K562 (cell line): ENCODE measurements at regions not wholly inside any gene's neighbourhood (a gene's known extent, or its start where the extent isn't known, plus 50 kb on each side); places are given as distances from the start of the nearest gene placed in this dataset.

Source experiments
- HDAC1 ChIP-seq, 2 experiments: fragments of 450-650 bp; IDR thresholded peaks; 2 replicates each; pipeline ENCODE4 v1.6.1; 2016 to 2017; ENCODE audit warnings: inconsistent platforms in 1 of 2, mild to moderate bottlenecking in 1 of 2, moderate library complexity in 1 of 2
- PHF21A ChIP-seq: fragments of 450-650 bp; IDR thresholded peaks from 2 replicates; pipeline ENCODE4 v1.6.1; 2017; ENCODE audit warnings: low read depth, borderline replicate concordance
- RBFOX2 ChIP-seq: fragments of 200-400 bp; formaldehyde crosslinking; IDR thresholded peaks from 2 replicates; pipeline ENCODE4 v1.6.1; 2017; ENCODE audit warnings: low read depth, mild to moderate bottlenecking, low read length, moderate library complexity
- REST ChIP-seq, 2 experiments: fragments of 450-650 bp; formaldehyde crosslinking in 1 of 2; IDR thresholded peaks; 2 replicates each; pipeline versions ENCODE4 v1.4.0 to v1.6.1; 2014 to 2020; ENCODE audit warnings: mild to moderate bottlenecking in 2 of 2, borderline replicate concordance in 1 of 2, low read depth in 1 of 2
- SRSF1 ChIP-seq: fragments of 200-400 bp; formaldehyde crosslinking; IDR thresholded peaks from 2 replicates; pipeline ENCODE4 v1.6.1; 2017; ENCODE audit warnings: mild to moderate bottlenecking, low read depth, low read length, moderate library complexity
- TEAD1 ChIP-seq, 2 experiments: fragments of 450-650 bp in 1 of 2; sonication (generic) in 1 of 2; formaldehyde crosslinking; IDR thresholded peaks; 2 replicates each; pipeline versions ENCODE4 v1.4.0 to v1.8.0; 2020 to 2022; ENCODE audit warnings: mild to moderate bottlenecking in 2 of 2, missing genetic modification reagents in 1 of 2
- ZNF436 ChIP-seq: fragments of 250-450, 450-650 bp; sonication (Bioruptor Pico); formaldehyde crosslinking; IDR thresholded peaks from 2 replicates; pipeline ENCODE4 v1.7.0; 2020; ENCODE audit warnings: mild to moderate bottlenecking
- ZNF592 ChIP-seq: fragments of 450-650 bp; IDR thresholded peaks from 2 replicates; pipeline ENCODE4 v1.6.1; 2017; ENCODE audit warnings: antibody characterized with exemption, mild to moderate bottlenecking

- TF ChIP-seq ZNF592, result no peak
- TF ChIP-seq REST (IDR thresholded peaks at IDR 0.05; ENCODE audit: borderline replicate concordance), result no peak
- TF ChIP-seq REST (CRISPR knock-in tag; IDR thresholded peaks at IDR 0.05; ENCODE audit: low read depth), result no peak
- no peak for TF ChIP-seq ZNF436 (CRISPR knock-in tag)
- no peak for TF ChIP-seq HDAC1 (IDR thresholded peaks at IDR 0.05)
- TF ChIP-seq PHF21A, result no peak
- no peak for TF ChIP-seq RBFOX2
- TF ChIP-seq SRSF1, result no peak
- TF ChIP-seq TEAD1 (CRISPR knock-in tag; IDR thresholded peaks at IDR 0.05), result no peak
Measured at GRCh38 chr2:180268006-180268405, 260.9 kb upstream of the CWC22 start (continued).
